H1 (cell line): ENCODE measurements at regions not wholly inside any gene's neighbourhood (a gene's known extent, or its start where the extent isn't known, plus 50 kb on each side); places are given as distances from the start of the nearest gene placed in this dataset.

ENCODE experiments used
- CTCF ChIA-PET: fragments of 300-600 bp; sonication (Branson Sonifier 250); formaldehyde crosslinking; loops from one replicate; lab custom pipeline; 2021; ENCODE audit not compliant: partially characterized antibody; lab: Charles Lee
- POLR2A ChIA-PET: fragments of 300-600 bp; sonication (Branson Sonifier 250); formaldehyde crosslinking; loops from one replicate; lab custom pipeline; 2021; ENCODE audit warnings: inconsistent platforms; ENCODE audit not compliant: partially characterized antibody; lab: Charles Lee
- DNase-seq, 2 experiments: peaks; one replicate each; pipeline versions ENCODE4 v3.0.0 to v3.0.0-alpha.2; 2010 to 2022; ENCODE audit warnings: low spot score in 2 of 2, low read depth in 1 of 2, mixed read lengths in 1 of 2
- FAIRE-seq: peaks from 2 replicates; lab custom pipeline; 2011; peaks lifted over from hg19 to GRCh38; lab: Jason Lieb, UNC
- H2AFZ ChIP-seq: 2 replicates; pipeline ENCODE4 v1.8.1; 2012; ENCODE audit warnings: low read length, inconsistent platforms
- H2AK5ac ChIP-seq: 2 replicates; pipeline ENCODE4 v1.6.1; 2013; ENCODE audit warnings: low read depth, low read length
- H2BK120ac ChIP-seq: replicated peaks from 2 replicates; pipeline ENCODE3; 2013; ENCODE audit warnings: low read depth, low read length, inconsistent platforms
- H2BK12ac ChIP-seq: 2 replicates; pipeline ENCODE4 v1.6.1; 2013; ENCODE audit warnings: low read depth, low read length
- H2BK15ac ChIP-seq: 2 replicates; pipeline ENCODE4 v1.6.1; 2013; ENCODE audit warnings: low read length
- H2BK20ac ChIP-seq: 2 replicates; pipeline ENCODE4 v1.6.1; 2013; ENCODE audit warnings: low read length
- H2BK5ac ChIP-seq: 2 replicates; pipeline ENCODE4 v1.6.1; 2013; ENCODE audit warnings: low read depth, low read length
- H3K14ac ChIP-seq: 2 replicates; pipeline ENCODE4 v1.6.1; 2013; ENCODE audit warnings: inconsistent platforms; ENCODE audit not compliant: insufficient read length
- H3K18ac ChIP-seq: 2 replicates; pipeline ENCODE4 v1.6.1; 2013; ENCODE audit warnings: low read length; ENCODE audit errors: extremely low read depth
- H3K23ac ChIP-seq: 2 replicates; pipeline ENCODE4 v1.6.1; 2013; ENCODE audit warnings: inconsistent platforms; ENCODE audit not compliant: insufficient read length
- H3K23me2 ChIP-seq: 2 replicates; pipeline ENCODE4 v1.6.1; 2013; ENCODE audit warnings: low read depth, low read length
- H3K27ac ChIP-seq: 2 replicates; pipeline ENCODE4 v1.6.1; 2011; ENCODE audit warnings: low read depth, low read length, inconsistent platforms
- H3K27me3 ChIP-seq, 4 experiments: replicated peaks in 1 of 4; 1 replicate in 1 of 4; 2 replicates in 3 of 4; pipeline versions ENCODE4 v1.6.1 to v1.8.1; 2011 to 2013; ENCODE audit warnings: low read length in 3 of 4, mild to moderate bottlenecking in 3 of 4, inconsistent platforms in 2 of 4, mixed read lengths in 2 of 4, moderate library complexity in 1 of 4; ENCODE audit not compliant: control insufficient read depth in 3 of 4, insufficient read depth in 3 of 4; ENCODE audit errors: extremely low read depth in 1 of 4
- H3K36me3 ChIP-seq, 4 experiments: 2 replicates each; pipeline versions ENCODE4 v1.6.1 to v1.8.1; 2011 to 2013; ENCODE audit warnings: mild to moderate bottlenecking in 4 of 4, low read length in 3 of 4, moderate library complexity in 2 of 4, control low read depth in 1 of 4, inconsistent platforms in 1 of 4; ENCODE audit not compliant: insufficient read depth in 4 of 4, control insufficient read depth in 2 of 4
- H3K4ac ChIP-seq: replicated peaks from 2 replicates; pipeline ENCODE3; 2013; ENCODE audit warnings: low read length, low read depth, mixed read lengths, inconsistent platforms; ENCODE audit not compliant: insufficient read length
- H3K4me1 ChIP-seq, 4 experiments: replicated peaks in 1 of 4; 1 replicate in 1 of 4; 2 replicates in 3 of 4; pipeline versions ENCODE4 v1.6.1 to v1.8.1; 2011 to 2013; ENCODE audit warnings: low read length in 3 of 4, inconsistent platforms in 2 of 4, mixed read lengths in 1 of 4; ENCODE audit not compliant: insufficient read depth in 4 of 4, control insufficient read depth in 3 of 4
- H3K4me2 ChIP-seq, 2 experiments: 2 replicates each; pipeline versions ENCODE4 v1.6.1 to v1.8.1; 2011 to 2013; ENCODE audit warnings: low read depth in 2 of 2, low read length in 2 of 2, control low read depth in 1 of 2, inconsistent platforms in 1 of 2, mild to moderate bottlenecking in 1 of 2; ENCODE audit not compliant: insufficient read depth in 1 of 2
- H3K4me3 ChIP-seq, 4 experiments: fragments of 200-600, 300-600 bp in 1 of 4; sonication (generic), shearing (Covaris generic), sonication (Bioruptor Twin) in 1 of 4; 2 replicates each; pipeline versions ENCODE4 v1.5.1 to v1.8.1; 2011 to 2016; ENCODE audit warnings: low read length in 4 of 4, low read depth in 3 of 4, control low read depth in 2 of 4, inconsistent platforms in 2 of 4, mild to moderate bottlenecking in 2 of 4, mixed read lengths in 1 of 4, moderate library complexity in 1 of 4; ENCODE audit not compliant: insufficient read depth in 2 of 4; ENCODE audit errors: extremely low read depth in 1 of 4
- H3K56ac ChIP-seq: replicated peaks from 2 replicates; pipeline ENCODE3; 2013; ENCODE audit warnings: low read depth, mild to moderate bottlenecking, mixed read lengths, low read length, inconsistent platforms; ENCODE audit not compliant: insufficient read length
- H3K79me1 ChIP-seq: 2 replicates; pipeline ENCODE4 v1.6.1; 2013; ENCODE audit warnings: low read depth, low read length, control low read depth
- H3K79me2 ChIP-seq, 2 experiments: 2 replicates each; pipeline versions ENCODE4 v1.6.1 to v1.8.1; 2012 to 2013; ENCODE audit warnings: low read length in 2 of 2, mild to moderate bottlenecking in 2 of 2, inconsistent platforms in 1 of 2; ENCODE audit not compliant: insufficient read depth in 2 of 2, control insufficient read depth in 1 of 2
- H3K9ac ChIP-seq, 4 experiments: replicated peaks in 1 of 4; 1 replicate in 1 of 4; 2 replicates in 3 of 4; pipeline versions ENCODE4 v1.6.1 to v1.8.1; 2011 to 2013; ENCODE audit warnings: low read depth in 3 of 4, low read length in 3 of 4, control low read depth in 2 of 4, mild to moderate bottlenecking in 2 of 4, moderate library complexity in 2 of 4, inconsistent platforms in 1 of 4; ENCODE audit errors: extremely low read depth in 1 of 4
- H3K9me3 ChIP-seq, 2 experiments: 2 replicates each; pipeline versions ENCODE4 v1.6.1 to v1.8.1; 2012 to 2013; ENCODE audit warnings: mild to moderate bottlenecking in 2 of 2, moderate library complexity in 2 of 2, control low read depth in 1 of 2, inconsistent platforms in 1 of 2, low read depth in 1 of 2, low read length in 1 of 2, mixed read lengths in 1 of 2; ENCODE audit not compliant: insufficient read depth in 2 of 2
- H4K20me1 ChIP-seq, 2 experiments: replicated peaks in 1 of 2; 2 replicates each; pipeline versions ENCODE3 to v1.8.1; 2011 to 2013; ENCODE audit warnings: inconsistent platforms in 2 of 2, low read length in 2 of 2, mild to moderate bottlenecking in 1 of 2; ENCODE audit not compliant: insufficient read depth in 2 of 2, control insufficient read depth in 1 of 2
- H4K5ac ChIP-seq: 2 replicates; pipeline ENCODE4 v1.6.1; 2013; ENCODE audit warnings: low read length, low read depth, mixed read lengths, inconsistent platforms; ENCODE audit not compliant: insufficient read length
- H4K8ac ChIP-seq: 2 replicates; pipeline ENCODE4 v1.8.0; 2013; ENCODE audit warnings: mild to moderate bottlenecking, moderate library complexity, low read length, inconsistent platforms; ENCODE audit not compliant: insufficient read depth; ENCODE audit errors: extremely low read depth
- H4K91ac ChIP-seq: replicated peaks from 2 replicates; pipeline ENCODE3; 2013; ENCODE audit warnings: low read length, mixed read lengths, inconsistent platforms; ENCODE audit not compliant: insufficient read length
- BACH1 ChIP-seq: IDR thresholded peaks from 2 replicates; pipeline ENCODE4 v1.6.1; 2012; ENCODE audit warnings: low read length, improper control_type of control experiment
- CBX5 ChIP-seq: fragments of 300-800, 300-1000 bp; sonication (generic); IDR thresholded peaks from 2 replicates; pipeline ENCODE4 v1.7.1; 2016; ENCODE audit warnings: antibody characterized with exemption, low read length, low read depth
- KDM4A ChIP-seq: IDR thresholded peaks from one replicate; pipeline ENCODE4 v1.7.1; 2012; ENCODE audit warnings: low read depth, mild to moderate bottlenecking, moderate library complexity, low read length, inconsistent platforms; ENCODE audit not compliant: severe bottlenecking
- POU5F1 ChIP-seq: IDR thresholded peaks from 2 replicates; pipeline ENCODE4 v1.6.1; 2011; ENCODE audit warnings: low read depth, mild to moderate bottlenecking, low read length, moderate library complexity
- RXRA ChIP-seq: IDR thresholded peaks from 2 replicates; pipeline ENCODE4 v1.6.1; 2011; ENCODE audit warnings: low read depth, mild to moderate bottlenecking, low read length, moderate library complexity; ENCODE audit not compliant: insufficient read depth

DNA sequence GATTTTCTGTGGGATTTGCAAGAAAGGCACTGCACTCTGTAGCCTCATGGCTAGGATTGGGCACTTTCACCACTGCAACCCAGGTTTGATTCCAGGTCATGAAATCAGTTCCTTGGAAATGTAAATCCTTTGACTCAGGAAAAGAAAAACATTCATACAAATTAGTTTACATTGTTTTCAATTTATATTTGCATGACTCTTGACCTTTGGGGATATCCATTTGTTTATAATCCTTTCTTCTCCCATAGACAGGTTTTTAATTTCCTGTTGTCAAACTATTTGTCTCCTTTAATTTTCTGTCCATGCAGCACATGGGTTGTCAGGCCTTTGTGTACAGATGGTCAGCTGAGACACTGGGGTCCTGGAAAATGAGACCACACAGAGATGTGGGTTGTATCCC, 801.5 kb downstream of the NR2F1-AS1 start:
- peaks cover 0 to 5% (median 0%) of the 10 kb centered on the region in 4 experiments; a peak in 2 of 7 replicates for H3K4me1 ChIP-seq
- no peak overlapping the region for H3K4me2 ChIP-seq
- POLR2A ChIA-PET = no interaction called here
- H2BK12ac ChIP-seq = no peak overlapping the region
- H3K9ac ChIP-seq = no peak overlapping the region
- no peak for FAIRE-seq
- H3K18ac ChIP-seq = no peak overlapping the region; the same call in 1 of the 2 replicates
- no peak overlapping the region for H3K56ac ChIP-seq
- H2BK15ac ChIP-seq = no peak overlapping the region
- H3K23me2 ChIP-seq = no peaks in the 10 kb centered on the region
- no peak overlapping the region for H2AFZ ChIP-seq
- H3K27ac ChIP-seq = no peak overlapping the region
- H3K23ac ChIP-seq = no peak overlapping the region
- no peak overlapping the region for H2AK5ac ChIP-seq
- H2BK5ac ChIP-seq = no peak overlapping the region
- no peak for DNase-seq
- H3K14ac ChIP-seq = no peak overlapping the region
- no peak overlapping the region for H3K4ac ChIP-seq
- no peaks in the 10 kb centered on the region for H3K27me3 ChIP-seq
- H2BK20ac ChIP-seq = no peak overlapping the region
- CTCF ChIA-PET = no interaction called here
- H3K79me1 ChIP-seq = no peaks in the 10 kb centered on the region
- H3K4me3 ChIP-seq = no peak overlapping the region
- H4K8ac ChIP-seq = no peak overlapping the region
- H4K91ac ChIP-seq = no peak overlapping the region
- H2BK120ac ChIP-seq = peak overlapping the region; percentile 21
- no peaks in the 10 kb centered on the region for H3K9me3 ChIP-seq
- no peak overlapping the region for H4K5ac ChIP-seq
- no peaks in the 10 kb centered on the region for H3K36me3 ChIP-seq
- H3K79me2 ChIP-seq = no peaks in the 10 kb centered on the region
- H4K20me1 ChIP-seq = no peaks in the 10 kb centered on the region
- no peak for TF ChIP-seq RXRA
- TF ChIP-seq CBX5 = no peak
- TF ChIP-seq BACH1 = no peak
- no peak for TF ChIP-seq KDM4A
- TF ChIP-seq POU5F1 = no peak
